Esophagus (tissue), 2 donors: ENCODE measurements at regions not wholly inside any gene's neighbourhood (a gene's known extent, or its start where the extent isn't known, plus 50 kb on each side); places are given as distances from the start of the nearest gene placed in this dataset.
A peak's percentile ranks its signal among the peaks of the same experiment; 100 is the strongest.

ENCODE experiments used
- H3K27ac ChIP-seq, 2 donors: one replicate each; pipeline ENCODE4 v1.5.1; 2013; ENCODE audit warnings: low read depth in 2 of 2, mild to moderate bottlenecking in 2 of 2, inconsistent platforms in 1 of 2, low read length in 1 of 2, moderate library complexity in 1 of 2
- H3K27me3 ChIP-seq, 2 donors: one replicate each; pipeline ENCODE4 v1.6.1; 2013; ENCODE audit warnings: low read length in 2 of 2, control low read depth in 1 of 2, mild to moderate bottlenecking in 1 of 2; ENCODE audit not compliant: insufficient read depth in 2 of 2, control insufficient read depth in 1 of 2
- H3K36me3 ChIP-seq, 2 donors: one replicate each; pipeline ENCODE4 v1.6.1; 2013; ENCODE audit warnings: low read length in 1 of 2; ENCODE audit not compliant: control insufficient read depth in 2 of 2, insufficient read depth in 2 of 2
- H3K4me1 ChIP-seq, 2 donors: one replicate each; pipeline ENCODE4 v1.6.1; 2013; ENCODE audit warnings: low read length in 1 of 2; ENCODE audit not compliant: control insufficient read depth in 2 of 2, insufficient read depth in 2 of 2
- H3K4me3 ChIP-seq, 2 donors: one replicate each; pipeline ENCODE4 v1.5.1; 2013; ENCODE audit warnings: low read length in 2 of 2, mild to moderate bottlenecking in 2 of 2, low read depth in 1 of 2, moderate library complexity in 1 of 2
- H3K9me3 ChIP-seq, 2 donors: one replicate each; pipeline ENCODE4 v1.6.1; 2013; ENCODE audit warnings: mild to moderate bottlenecking in 2 of 2, low read depth in 1 of 2, low read length in 1 of 2, moderate library complexity in 1 of 2; ENCODE audit not compliant: control insufficient read depth in 2 of 2, insufficient read depth in 1 of 2
- WGBS, 2 donors: extraction: QIAGEN DNeasy Blood & Tissue Kit; methylation state at CpG; one replicate each; pipeline ENCODE4 v1.1.7; 2013; 5-methylcytosine and 5-hydroxymethylcytosine counted together
- donor health status: healthy with polysubstance abuse.
- donor health status: Bipolar disorder and iron deficiency.

DNA sequence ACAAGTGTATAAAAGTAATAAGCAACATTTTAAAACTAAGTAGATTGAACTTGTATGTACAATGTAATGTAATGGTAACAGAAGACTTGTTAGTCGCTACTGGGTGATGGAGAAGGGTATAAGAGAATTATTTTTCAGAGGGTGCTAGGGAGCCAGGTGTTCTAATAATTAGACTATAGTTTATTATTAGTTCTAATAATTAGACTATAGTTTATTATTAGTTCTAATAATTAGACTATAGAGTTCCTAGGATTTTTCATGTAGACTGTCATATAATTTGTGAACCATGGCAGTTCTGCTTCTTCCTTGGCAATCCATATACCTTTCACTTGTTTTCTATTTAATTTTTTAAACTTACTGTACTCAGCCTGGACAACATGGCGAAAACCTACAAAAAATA, 117.3 kb upstream of the TSPAN5 start:
- H3K36me3 ChIP-seq: no peaks in the 10 kb centered on the region
- no peaks in the 10 kb centered on the region for H3K9me3 ChIP-seq
- H3K4me1 ChIP-seq: peaks cover 0 to 13% of the 10 kb centered on the region in 2 donors
- no peak overlapping the region for H3K27ac ChIP-seq
- H3K4me3 ChIP-seq: no peak overlapping the region
- 98% methylated on average over 2 of the region's 2 CpGs for WGBS, 2 donors
- no peaks in the 10 kb centered on the region for H3K27me3 ChIP-seq

DNA sequence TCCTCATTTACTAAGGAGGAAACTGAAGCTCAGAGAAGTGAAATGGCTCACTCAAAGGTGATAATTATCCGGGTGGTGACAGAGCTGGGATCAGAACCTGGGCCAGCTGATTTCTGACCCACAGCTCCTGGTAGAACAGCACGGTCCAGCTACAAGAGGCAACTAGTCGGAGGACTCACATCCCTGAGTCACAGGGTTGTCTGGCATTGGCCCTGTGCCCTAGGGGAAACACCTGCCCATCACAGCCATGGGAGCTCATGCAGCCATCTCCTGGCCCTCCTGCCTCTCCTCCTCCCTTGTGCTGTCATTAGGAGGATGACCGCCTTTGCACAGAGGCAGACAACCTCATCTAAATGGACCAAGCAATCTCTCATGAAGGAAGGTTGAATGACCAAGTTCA, 115.2 kb upstream of the TSPAN5 start:
- Histone ChIP-seq H3K9me3 (no peaks in the 10 kb centered on the region), H3K27me3 (no peaks in the 10 kb centered on the region), H3K4me3 (no peak overlapping the region), H3K36me3 (no peaks in the 10 kb centered on the region), H3K27ac (no peak overlapping the region), H3K4me1 (peaks cover 0 to 5% of the 10 kb centered on the region in 2 donors)
- WGBS, 2 donors: 62 to 70% methylated on average over 4 of the region's 4 CpGs

DNA sequence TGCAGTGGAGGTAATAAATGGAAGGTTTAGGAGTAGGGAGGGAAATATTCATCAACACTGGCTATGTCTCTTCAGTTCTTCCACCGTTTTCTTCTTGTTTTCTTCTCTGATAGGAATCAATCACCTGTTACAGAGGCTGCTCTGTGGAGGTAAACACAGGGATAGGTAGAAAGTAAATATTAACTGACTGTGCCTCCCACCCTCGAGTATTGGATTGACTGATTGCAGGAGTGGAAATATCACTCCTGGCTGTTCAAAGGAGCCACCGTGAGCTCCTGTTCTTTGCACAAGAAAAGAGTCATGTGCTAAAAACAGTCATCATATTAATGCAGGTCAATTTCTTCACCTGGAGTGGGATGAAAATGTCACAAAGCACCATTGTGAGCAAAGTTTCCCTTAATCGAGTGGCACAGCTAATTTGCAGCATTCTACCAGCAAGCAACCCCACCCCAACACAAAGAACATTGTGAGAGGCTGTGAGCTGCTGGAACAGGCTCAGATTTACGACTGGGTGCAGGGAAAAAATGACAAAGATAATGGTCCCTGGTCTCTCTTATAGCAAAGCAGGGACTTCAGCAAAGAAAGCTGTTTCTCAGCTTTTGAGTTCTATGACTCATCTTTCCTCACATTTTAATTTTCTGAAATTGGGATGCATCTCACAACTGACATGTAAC, 113.7 kb upstream of the TSPAN5 start:
- H3K4me3 ChIP-seq: no peak overlapping the region
- no peaks in the 10 kb centered on the region for H3K27me3 ChIP-seq
- H3K4me1 ChIP-seq: peaks cover 0 to 3% of the 10 kb centered on the region in 2 donors
- no peaks in the 10 kb centered on the region for H3K9me3 ChIP-seq
- H3K27ac ChIP-seq: no peak overlapping the region
- 37 to 46% methylated on average over 5 of the region's 5 CpGs for WGBS, 2 donors
- H3K36me3 ChIP-seq: no peaks in the 10 kb centered on the region

DNA sequence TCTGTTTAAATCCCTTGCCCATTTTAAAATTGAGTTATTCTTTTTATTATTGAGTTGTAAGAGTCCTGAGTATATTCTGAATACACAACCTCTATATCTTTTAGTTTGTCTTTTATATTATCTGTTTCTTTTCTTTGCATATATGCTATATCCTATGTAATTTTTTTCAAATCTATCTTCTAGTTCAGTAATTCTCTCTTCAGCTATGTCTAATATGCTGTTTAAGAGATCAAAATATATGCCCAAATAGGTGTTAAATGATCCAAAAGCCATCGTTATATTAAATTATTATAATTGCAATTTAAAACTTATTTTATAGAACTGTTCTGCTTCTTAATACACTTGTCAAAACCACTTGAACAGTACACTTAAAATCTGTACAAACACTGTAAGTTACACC, 107.4 kb upstream of the TSPAN5 start:
- Histone ChIP-seq H3K36me3 (no peaks in the 10 kb centered on the region), H3K4me3 (no peak overlapping the region), H3K9me3 (no peaks in the 10 kb centered on the region), H3K27me3 (no peaks in the 10 kb centered on the region), H3K27ac (no peak overlapping the region), H3K4me1 (no peaks in the 10 kb centered on the region)
- WGBS, 2 donors: 86 to 94% methylated on average over 1 of the region's 1 CpG

DNA sequence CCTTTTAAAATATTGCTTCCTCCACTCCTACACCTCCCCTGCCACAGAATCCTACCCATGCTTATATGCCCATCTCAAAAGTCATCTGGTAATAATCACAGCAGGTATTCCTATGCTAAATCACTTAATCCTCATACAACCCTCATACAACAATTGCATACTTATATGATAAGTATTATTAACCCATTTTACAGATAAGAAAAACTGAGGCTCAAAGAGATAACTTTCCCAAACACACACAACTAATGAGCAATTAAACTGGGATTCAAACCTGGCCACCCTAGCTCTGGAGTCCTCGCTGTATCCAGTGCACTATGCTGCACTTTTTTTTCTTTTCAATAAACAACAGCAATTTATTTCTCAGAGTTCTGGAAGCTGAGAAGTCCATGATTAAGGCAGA, 99.8 kb upstream of the TSPAN5 start:
- 93 to 100% methylated on average over 1 of the region's 1 CpG for WGBS, 2 donors
- Histone ChIP-seq H3K36me3 (no peaks in the 10 kb centered on the region), H3K27ac (no peak overlapping the region), H3K27me3 (no peaks in the 10 kb centered on the region), H3K4me1 (no peaks in the 10 kb centered on the region), H3K9me3 (no peaks in the 10 kb centered on the region), H3K4me3 (no peak overlapping the region)

- H3K27ac ChIP-seq: no peak overlapping the region
- no peaks in the 10 kb centered on the region for H3K36me3 ChIP-seq
- 87 to 90% methylated on average over 1 of the region's 1 CpG for WGBS, 2 donors
- no peaks in the 10 kb centered on the region for H3K27me3 ChIP-seq
- no peaks in the 10 kb centered on the region for H3K4me1 ChIP-seq
- H3K4me3 ChIP-seq: no peak overlapping the region
- no peaks in the 10 kb centered on the region for H3K9me3 ChIP-seq
These were observed 96.3 kb upstream of the TSPAN5 start for GRCh38 chr4:98754736-98755135.

DNA sequence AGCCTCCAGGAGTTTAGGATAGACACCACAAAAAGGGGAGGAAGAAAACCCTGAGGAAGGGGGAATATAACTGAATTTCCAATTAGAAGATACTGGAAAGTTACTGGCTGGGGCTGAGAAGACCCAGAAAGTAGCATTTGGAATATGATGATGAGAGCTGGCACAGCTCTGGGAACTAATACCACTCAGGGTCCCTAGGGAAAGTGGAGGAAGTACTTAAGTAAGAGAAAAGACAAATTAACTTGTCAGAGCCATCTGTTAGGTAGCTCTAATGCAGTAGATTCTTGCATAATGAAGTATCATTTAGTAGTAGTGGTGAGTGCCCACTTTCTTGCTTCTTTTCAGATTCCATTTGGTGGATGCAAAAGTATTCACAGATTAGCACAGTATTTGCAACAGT, 90.8 kb upstream of the TSPAN5 start:
- no peaks in the 10 kb centered on the region for H3K9me3 ChIP-seq
- no peaks in the 10 kb centered on the region for H3K4me1 ChIP-seq
- H3K36me3 ChIP-seq: no peaks in the 10 kb centered on the region
- no peak overlapping the region for H3K27ac ChIP-seq
- H3K4me3 ChIP-seq: no peak overlapping the region
- H3K27me3 ChIP-seq: no peaks in the 10 kb centered on the region

DNA sequence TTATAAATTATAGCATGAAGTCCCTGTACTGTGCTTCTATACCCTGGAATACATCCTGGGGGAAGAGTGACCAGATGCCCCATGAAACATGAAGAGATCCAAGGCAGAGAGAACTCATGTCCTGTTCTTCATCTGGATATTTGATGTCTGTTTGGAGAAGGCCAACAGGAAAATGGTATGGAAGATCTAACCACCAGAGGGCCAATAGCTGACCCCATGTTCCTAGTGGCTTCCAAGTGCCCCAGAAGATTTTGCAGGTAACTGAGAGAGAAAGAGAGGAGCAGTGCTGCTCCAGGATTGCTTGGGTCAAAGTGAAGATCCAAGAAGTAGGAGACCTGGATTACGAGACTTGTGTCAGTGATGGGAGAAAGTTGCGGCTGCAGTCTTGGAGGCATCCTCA, 90.2 kb upstream of the TSPAN5 start:
- Histone ChIP-seq H3K36me3 (no peaks in the 10 kb centered on the region), H3K4me1 (no peaks in the 10 kb centered on the region), H3K27me3 (no peaks in the 10 kb centered on the region), H3K27ac (no peak overlapping the region), H3K9me3 (no peaks in the 10 kb centered on the region), H3K4me3 (no peak overlapping the region)
- WGBS, 2 donors: 98% methylated on average over 2 of the region's 2 CpGs

GRCh38 chr4:98747393-98748091, 89.1 kb upstream of the TSPAN5 start:
- 61% methylated on average over 7 of the region's 7 CpGs for WGBS, 2 donors
- Histone ChIP-seq H3K27me3 (no peaks in the 10 kb centered on the region), H3K4me3 (no peak overlapping the region), H3K27ac (peak overlapping the region; percentile 54 to 70), H3K36me3 (no peaks in the 10 kb centered on the region), H3K4me1 (no peaks in the 10 kb centered on the region), H3K9me3 (no peaks in the 10 kb centered on the region)

- no peak overlapping the region for H3K4me3 ChIP-seq
- no peaks in the 10 kb centered on the region for H3K36me3 ChIP-seq
- no peaks in the 10 kb centered on the region for H3K27me3 ChIP-seq
- H3K4me1 ChIP-seq: no peaks in the 10 kb centered on the region
- no peaks in the 10 kb centered on the region for H3K9me3 ChIP-seq
- H3K27ac ChIP-seq: peak overlapping the region; percentile 18 to 47
- WGBS, 2 donors: 82 to 84% methylated on average over 4 of the region's 4 CpGs
These were observed 88.5 kb upstream of the TSPAN5 start for GRCh38 chr4:98746936-98747335.
